ENCODE measurements at regions not wholly inside any gene's neighbourhood (a gene's known extent, or its start where the extent isn't known, plus 50 kb on each side); places are given as distances from the start of the nearest gene placed in this dataset.

DNA sequence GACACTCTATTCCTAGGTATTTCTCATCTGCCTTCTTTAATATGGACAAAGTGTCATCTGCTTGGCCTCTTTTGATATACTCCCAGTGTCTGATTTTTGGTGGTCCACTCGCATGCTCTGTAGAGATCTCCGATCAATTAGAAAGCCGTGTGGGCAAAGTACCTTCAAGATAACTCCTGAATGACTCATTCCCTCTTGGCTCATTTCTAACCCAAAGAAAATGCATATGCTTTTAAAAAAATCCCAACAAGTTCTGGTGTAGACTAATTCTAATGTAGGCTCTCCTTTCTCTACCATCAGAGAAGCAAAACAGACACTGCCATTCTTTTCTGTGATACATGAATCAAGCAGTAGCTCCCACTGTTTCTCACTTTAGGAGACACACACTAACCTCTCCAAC, 714.9 kb upstream of the ADGRL3 start:
- TF ChIP-seq, protein P1, sequence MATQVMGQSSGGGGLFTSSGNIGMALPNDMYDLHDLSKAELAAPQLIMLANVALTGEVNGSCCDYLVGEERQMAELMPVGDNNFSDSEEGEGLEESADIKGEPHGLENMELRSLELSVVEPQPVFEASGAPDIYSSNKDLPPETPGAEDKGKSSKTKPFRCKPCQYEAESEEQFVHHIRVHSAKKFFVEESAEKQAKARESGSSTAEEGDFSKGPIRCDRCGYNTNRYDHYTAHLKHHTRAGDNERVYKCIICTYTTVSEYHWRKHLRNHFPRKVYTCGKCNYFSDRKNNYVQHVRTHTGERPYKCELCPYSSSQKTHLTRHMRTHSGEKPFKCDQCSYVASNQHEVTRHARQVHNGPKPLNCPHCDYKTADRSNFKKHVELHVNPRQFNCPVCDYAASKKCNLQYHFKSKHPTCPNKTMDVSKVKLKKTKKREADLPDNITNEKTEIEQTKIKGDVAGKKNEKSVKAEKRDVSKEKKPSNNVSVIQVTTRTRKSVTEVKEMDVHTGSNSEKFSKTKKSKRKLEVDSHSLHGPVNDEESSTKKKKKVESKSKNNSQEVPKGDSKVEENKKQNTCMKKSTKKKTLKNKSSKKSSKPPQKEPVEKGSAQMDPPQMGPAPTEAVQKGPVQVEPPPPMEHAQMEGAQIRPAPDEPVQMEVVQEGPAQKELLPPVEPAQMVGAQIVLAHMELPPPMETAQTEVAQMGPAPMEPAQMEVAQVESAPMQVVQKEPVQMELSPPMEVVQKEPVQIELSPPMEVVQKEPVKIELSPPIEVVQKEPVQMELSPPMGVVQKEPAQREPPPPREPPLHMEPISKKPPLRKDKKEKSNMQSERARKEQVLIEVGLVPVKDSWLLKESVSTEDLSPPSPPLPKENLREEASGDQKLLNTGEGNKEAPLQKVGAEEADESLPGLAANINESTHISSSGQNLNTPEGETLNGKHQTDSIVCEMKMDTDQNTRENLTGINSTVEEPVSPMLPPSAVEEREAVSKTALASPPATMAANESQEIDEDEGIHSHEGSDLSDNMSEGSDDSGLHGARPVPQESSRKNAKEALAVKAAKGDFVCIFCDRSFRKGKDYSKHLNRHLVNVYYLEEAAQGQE (IDR thresholded peaks at IDR 0.05; ENCODE audit: insufficient read depth in 1 of 2, low read depth in 2 of 2, low read length in 2 of 2), result no peak
- no peak for TF ChIP-seq SIN3A (IDR thresholded peaks at IDR 0.05; ENCODE audit: borderline replicate concordance, insufficient read depth, low read length)
- TF ChIP-seq FOXP2 (optimal IDR thresholded peaks at IDR 0.05; ENCODE audit: borderline replicate concordance, extremely low read depth, extremely low read length, insufficient read depth), result no peak
- no peak for TF ChIP-seq TAF1 (IDR thresholded peaks at IDR 0.05; ENCODE audit: borderline replicate concordance, insufficient read depth, low read length)

DNA sequence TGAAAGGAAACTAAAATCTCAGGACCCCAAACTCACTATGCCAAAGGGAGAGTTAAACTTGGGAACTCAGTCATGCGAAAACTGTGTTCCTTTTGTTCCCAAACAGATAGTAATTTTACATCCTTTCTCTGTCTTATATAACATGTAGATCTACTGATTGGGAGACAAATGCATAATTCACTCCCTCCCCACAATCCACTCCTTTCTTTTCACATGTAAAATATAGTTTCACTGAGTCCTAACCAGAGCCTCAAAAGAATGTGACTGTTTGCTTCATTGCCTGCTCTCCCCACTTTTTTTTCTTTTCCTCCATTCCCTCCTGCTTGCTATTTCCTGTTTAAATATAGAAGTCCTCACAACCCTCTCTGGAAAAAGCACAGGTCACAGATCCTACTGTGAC, 699.3 kb upstream of the ADGRL3 start:
- TF ChIP-seq, protein P1 (IDR thresholded peaks at IDR 0.05; ENCODE audit: insufficient read depth in 1 of 2, low read depth in 2 of 2, low read length in 2 of 2), result no peak
- TF ChIP-seq TAF1 (IDR thresholded peaks at IDR 0.05; ENCODE audit: borderline replicate concordance, insufficient read depth, low read length) (no peak), FOXP2 (optimal IDR thresholded peaks at IDR 0.05; ENCODE audit: borderline replicate concordance, extremely low read depth, extremely low read length, insufficient read depth) (no peak), POLR2AphosphoS5 (IDR thresholded peaks at IDR 0.05; ENCODE audit: low read depth, low read length) (no peak), SIN3A (IDR thresholded peaks at IDR 0.05; ENCODE audit: borderline replicate concordance, insufficient read depth, low read length) (no peak)

DNA sequence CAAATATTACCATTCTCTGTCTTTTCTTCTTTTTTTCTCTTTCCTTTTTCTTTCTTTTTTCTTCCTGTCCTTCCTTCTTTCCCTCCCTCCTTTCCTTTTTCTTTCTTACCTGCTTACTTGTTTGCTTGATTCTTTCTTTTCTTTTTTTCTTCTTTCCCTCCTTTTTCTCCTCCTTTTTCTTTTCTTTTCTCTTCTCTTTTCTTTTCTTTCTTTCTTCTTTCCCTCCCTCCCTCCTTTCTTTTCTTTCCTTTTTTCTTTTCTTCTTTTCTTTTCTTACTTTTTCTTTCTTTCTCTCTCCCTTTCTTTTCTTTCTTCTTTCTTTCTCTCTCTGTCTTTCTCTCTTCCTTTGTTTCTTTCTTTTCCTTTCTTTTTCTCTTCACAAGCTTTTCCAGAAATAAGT, 697.4 kb upstream of the ADGRL3 start:
- TF ChIP-seq TAF1 (IDR thresholded peaks at IDR 0.05; ENCODE audit: borderline replicate concordance, insufficient read depth, low read length) (no peak), FOXP2 (optimal IDR thresholded peaks at IDR 0.05; ENCODE audit: borderline replicate concordance, extremely low read depth, extremely low read length, insufficient read depth) (no peak), POLR2AphosphoS5 (IDR thresholded peaks at IDR 0.05; ENCODE audit: low read depth, low read length) (no peak), SIN3A (IDR thresholded peaks at IDR 0.05; ENCODE audit: borderline replicate concordance, insufficient read depth, low read length) (no peak)
- TF ChIP-seq, protein P1 (IDR thresholded peaks at IDR 0.05; ENCODE audit: insufficient read depth in 1 of 2, low read depth in 2 of 2, low read length in 2 of 2), result no peak

DNA sequence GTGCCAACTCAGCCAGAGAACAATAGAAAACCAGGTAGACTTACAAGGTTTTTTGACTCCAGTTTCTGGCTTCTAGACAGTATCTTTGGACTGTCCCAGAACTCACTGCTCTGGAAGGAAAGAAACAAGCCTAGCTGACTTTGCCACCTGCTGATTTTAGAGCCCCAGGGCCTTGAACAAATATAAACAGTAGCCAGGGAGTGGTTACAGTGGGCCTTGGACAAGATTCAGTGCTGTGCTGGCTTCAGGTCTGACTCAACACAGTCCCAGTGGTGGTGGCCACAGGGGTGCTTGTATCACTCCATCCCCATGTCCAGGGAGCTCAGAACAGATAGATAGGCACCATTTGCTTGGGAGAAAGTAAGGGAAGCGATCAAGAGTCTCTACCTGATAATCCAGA, 694.1 kb upstream of the ADGRL3 start:
- TF ChIP-seq POLR2AphosphoS5 (IDR thresholded peaks at IDR 0.05; ENCODE audit: low read depth, low read length), result no peak
- TF ChIP-seq, protein P1 (IDR thresholded peaks at IDR 0.05; ENCODE audit: insufficient read depth in 1 of 2, low read depth in 2 of 2, low read length in 2 of 2), result no peak
- TF ChIP-seq FOXP2 (optimal IDR thresholded peaks at IDR 0.05; ENCODE audit: borderline replicate concordance, extremely low read depth, extremely low read length, insufficient read depth), result no peak
- TF ChIP-seq TAF1 (IDR thresholded peaks at IDR 0.05; ENCODE audit: borderline replicate concordance, insufficient read depth, low read length), result no peak
- TF ChIP-seq SIN3A (IDR thresholded peaks at IDR 0.05; ENCODE audit: borderline replicate concordance, insufficient read depth, low read length), result no peak

DNA sequence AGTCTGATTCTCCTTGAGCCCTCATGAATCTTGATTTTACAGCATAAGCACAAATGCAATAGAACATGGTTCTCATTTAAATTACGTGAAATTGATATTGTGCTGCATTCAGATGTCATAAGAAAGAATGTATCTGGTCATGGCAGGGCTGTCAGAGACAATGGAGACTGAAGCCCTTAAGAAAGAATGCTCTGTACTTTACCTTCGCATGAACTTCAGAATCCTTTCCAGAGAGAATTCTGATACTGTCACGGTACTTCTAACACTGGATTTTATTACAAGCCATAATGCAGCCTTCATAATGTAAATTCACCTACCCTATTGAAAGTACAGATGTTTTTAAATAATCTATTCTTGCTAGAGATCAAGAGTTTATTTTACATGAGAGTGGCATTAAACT, 677.9 kb upstream of the ADGRL3 start:
- TF ChIP-seq, protein P1 (IDR thresholded peaks at IDR 0.05; ENCODE audit: insufficient read depth in 1 of 2, low read depth in 2 of 2, low read length in 2 of 2), result no peak
- TF ChIP-seq POLR2AphosphoS5 (IDR thresholded peaks at IDR 0.05; ENCODE audit: low read depth, low read length) (no peak), TAF1 (IDR thresholded peaks at IDR 0.05; ENCODE audit: borderline replicate concordance, insufficient read depth, low read length) (no peak), SIN3A (IDR thresholded peaks at IDR 0.05; ENCODE audit: borderline replicate concordance, insufficient read depth, low read length) (no peak), FOXP2 (optimal IDR thresholded peaks at IDR 0.05; ENCODE audit: borderline replicate concordance, extremely low read depth, extremely low read length, insufficient read depth) (no peak)

All from PFSK-1 (cell line).